GM12891 (cell line): ENCODE measurements at regions not wholly inside any gene's neighbourhood (a gene's known extent, or its start where the extent isn't known, plus 50 kb on each side); places are given as distances from the start of the nearest gene placed in this dataset.

Experiments
- DNase-seq: peaks from one replicate; pipeline ENCODE4 v3.0.0; 2011; ENCODE audit warnings: low spot score; ENCODE audit not compliant: insufficient read length
- FAIRE-seq: peaks from 2 replicates; lab custom pipeline; 2011; peaks lifted over from hg19 to GRCh38; lab: Jason Lieb, UNC
- PAX5 ChIP-seq: IDR thresholded peaks from 2 replicates; pipeline ENCODE4 v1.6.1; 2011; ENCODE audit warnings: low read length, moderate library complexity, mild to moderate bottlenecking; ENCODE audit not compliant: insufficient read depth, severe bottlenecking
- POLR2A ChIP-seq: IDR thresholded peaks from 2 replicates; pipeline ENCODE4 v1.6.1; 2011; ENCODE audit warnings: low read depth, low read length, control low read depth
- POLR2AphosphoS5 ChIP-seq: IDR thresholded peaks from 2 replicates; pipeline ENCODE4 v1.6.1; 2011; ENCODE audit warnings: low read depth, low read length, control low read depth
- POU2F2 ChIP-seq: IDR thresholded peaks from 2 replicates; pipeline ENCODE4 v1.6.1; 2011; ENCODE audit warnings: low read depth, mild to moderate bottlenecking, control low read depth, low read length, moderate library complexity
- SPI1 ChIP-seq: IDR thresholded peaks from 2 replicates; pipeline ENCODE4 v1.6.1; 2011; ENCODE audit warnings: low read depth, low read length, control low read depth
- TAF1 ChIP-seq: IDR thresholded peaks from 2 replicates; pipeline ENCODE4 v1.6.1; 2011; ENCODE audit warnings: low read depth, low read length, control low read depth

DNA sequence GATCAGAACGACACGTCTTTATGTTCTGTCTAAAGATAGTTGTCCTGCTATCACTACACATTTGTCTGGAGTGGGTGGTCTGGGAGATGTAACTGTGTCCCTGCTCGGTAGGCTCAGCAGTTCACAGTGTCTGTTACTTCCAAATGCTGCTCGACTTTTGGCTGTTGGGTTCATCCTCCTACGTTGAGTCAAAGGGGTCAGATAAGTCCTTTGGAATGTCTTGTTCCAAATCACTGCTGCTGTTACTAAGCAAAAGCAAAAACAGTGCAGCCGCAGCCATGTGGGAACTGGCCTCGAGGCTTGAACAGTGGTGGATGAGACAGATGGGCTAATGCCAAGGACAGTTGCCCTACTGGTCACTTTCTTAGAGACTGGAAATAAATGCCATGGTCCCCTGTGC, 272.2 kb upstream of the MAP3K7 start:
- no peak for TF ChIP-seq POLR2A
- TF ChIP-seq PAX5 = no peak
- no peak for TF ChIP-seq TAF1
- no peak for TF ChIP-seq SPI1
- TF ChIP-seq POLR2AphosphoS5 = no peak
- no peak for TF ChIP-seq POU2F2
- FAIRE-seq = no peak
- no peak for DNase-seq

GRCh38 chr6:90849686-90850085, 262.8 kb upstream of the MAP3K7 start:
- no peak for TF ChIP-seq POU2F2
- no peak for TF ChIP-seq SPI1
- no peak for TF ChIP-seq POLR2AphosphoS5
- TF ChIP-seq TAF1 = no peak
- no peak for TF ChIP-seq POLR2A
- TF ChIP-seq PAX5 = no peak
- DNase-seq (no peak), FAIRE-seq (no peak)

DNA sequence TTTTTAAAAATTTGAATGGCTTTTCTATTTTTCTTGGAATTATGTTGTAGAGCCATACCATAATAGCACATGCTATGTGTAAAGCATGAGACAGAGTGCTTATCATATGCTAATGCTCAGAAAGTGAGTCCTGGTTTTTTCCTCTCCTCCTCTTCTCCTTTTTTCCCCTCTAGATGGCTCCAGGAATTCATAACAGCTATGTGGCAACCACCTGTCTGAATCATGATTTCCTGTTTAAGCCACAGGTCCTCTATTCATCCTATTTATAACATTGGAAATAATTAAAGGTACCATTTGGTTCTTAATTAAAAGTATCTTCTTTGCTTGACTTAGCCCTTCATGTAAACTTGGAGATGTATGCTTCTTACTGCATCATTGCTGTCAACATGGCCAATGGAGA, 260.0 kb upstream of the MAP3K7 start:
- FAIRE-seq (no peak), DNase-seq (no peak)
- TF ChIP-seq POU2F2 = no peak
- TF ChIP-seq POLR2AphosphoS5 = no peak
- no peak for TF ChIP-seq PAX5
- no peak for TF ChIP-seq SPI1
- no peak for TF ChIP-seq POLR2A
- no peak for TF ChIP-seq TAF1

GRCh38 chr6:90835596-90836212, 248.8 kb upstream of the MAP3K7 start:
- DNase-seq = no peak
- no peak for FAIRE-seq
- TF ChIP-seq TAF1 (no peak), SPI1 (no peak), POLR2AphosphoS5 (no peak), POLR2A (no peak), POU2F2 (no peak), PAX5 (no peak)

DNA sequence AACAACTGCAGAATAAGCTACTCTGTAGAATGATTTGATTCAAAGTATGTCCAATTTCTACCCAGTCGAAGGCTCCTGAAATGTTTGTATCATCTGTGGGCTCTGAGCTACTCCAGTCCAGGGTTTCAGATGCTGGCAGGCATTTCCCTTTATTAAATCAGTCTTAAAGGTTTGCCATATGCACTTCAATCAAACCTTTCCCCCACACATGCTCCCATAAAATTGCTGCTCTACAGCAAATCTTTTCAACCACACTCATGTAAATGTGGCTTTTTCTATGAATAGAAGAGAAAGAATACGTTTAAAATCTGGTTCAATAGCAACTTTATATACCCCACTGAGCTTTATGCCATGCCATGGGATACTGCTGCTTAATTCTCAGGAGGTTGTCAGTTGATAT, 242.4 kb upstream of the MAP3K7 start:
- TF ChIP-seq POLR2AphosphoS5 (no peak), SPI1 (no peak), POLR2A (no peak), POU2F2 (no peak), PAX5 (no peak), TAF1 (no peak)
- DNase-seq (no peak), FAIRE-seq (no peak)

GRCh38 chr6:90820436-90820835, 233.6 kb upstream of the MAP3K7 start:
- FAIRE-seq (no peak), DNase-seq (no peak)
- no peak for TF ChIP-seq POLR2A
- no peak for TF ChIP-seq TAF1
- no peak for TF ChIP-seq PAX5
- no peak for TF ChIP-seq POLR2AphosphoS5
- no peak for TF ChIP-seq POU2F2
- TF ChIP-seq SPI1 = no peak

DNA sequence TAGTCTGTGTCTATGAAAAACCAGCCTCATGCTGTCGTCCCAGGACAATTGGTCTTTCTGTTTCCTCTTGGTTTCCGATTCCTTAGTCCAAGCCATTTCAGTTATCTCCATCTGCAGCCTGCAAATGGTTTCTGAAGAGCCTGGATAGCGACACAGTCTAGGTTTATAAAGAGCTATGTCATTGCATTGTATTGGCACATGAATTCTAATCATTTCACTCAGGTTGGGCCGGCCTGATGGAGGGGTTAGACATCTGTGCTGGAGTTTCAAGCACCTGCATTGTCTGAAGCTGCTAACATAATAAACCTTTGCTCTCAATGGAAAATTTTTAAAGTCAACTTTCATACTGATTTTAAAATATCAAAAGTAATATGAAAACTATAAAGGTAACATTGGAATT, 232.6 kb upstream of the MAP3K7 start:
- FAIRE-seq = no peak

DNA sequence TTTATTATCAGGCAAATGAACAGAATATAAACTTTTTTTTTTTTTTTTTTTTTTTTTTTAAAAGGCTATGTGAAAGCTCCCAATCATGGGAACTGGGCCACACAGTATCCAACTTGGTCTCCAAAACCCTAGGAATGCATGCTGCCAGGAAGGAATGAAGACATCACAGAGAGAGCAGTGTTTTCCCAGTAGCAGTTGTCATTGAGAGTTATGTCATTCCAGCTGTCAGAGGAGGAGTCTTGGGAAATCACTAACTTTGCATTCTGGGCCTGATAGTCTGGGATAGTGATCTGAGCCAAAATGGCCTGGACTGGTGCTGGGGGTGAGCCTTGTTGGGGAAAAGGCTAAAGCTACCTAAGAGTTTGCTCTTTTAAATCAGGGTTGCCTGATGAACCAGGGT, 231.3 kb upstream of the MAP3K7 start:
- DNase-seq = no peak
- FAIRE-seq = no peak
- TF ChIP-seq POU2F2 (no peak), POLR2A (no peak), TAF1 (no peak), PAX5 (no peak), SPI1 (no peak), POLR2AphosphoS5 (no peak)

More for the DNA sequence above, 232.6 kb upstream of the MAP3K7 start:
- DNase-seq = no peak
- no peak for TF ChIP-seq POLR2AphosphoS5
- TF ChIP-seq PAX5 = no peak
- TF ChIP-seq TAF1 = no peak
- TF ChIP-seq POU2F2 = no peak
- TF ChIP-seq POLR2A = no peak
- TF ChIP-seq SPI1 = no peak

GRCh38 chr6:90816764-90817163, 229.9 kb upstream of the MAP3K7 start:
- no peak for DNase-seq
- TF ChIP-seq PAX5 (no peak), TAF1 (no peak), POLR2A (no peak), POU2F2 (no peak), POLR2AphosphoS5 (no peak)
- no peak for FAIRE-seq

DNA sequence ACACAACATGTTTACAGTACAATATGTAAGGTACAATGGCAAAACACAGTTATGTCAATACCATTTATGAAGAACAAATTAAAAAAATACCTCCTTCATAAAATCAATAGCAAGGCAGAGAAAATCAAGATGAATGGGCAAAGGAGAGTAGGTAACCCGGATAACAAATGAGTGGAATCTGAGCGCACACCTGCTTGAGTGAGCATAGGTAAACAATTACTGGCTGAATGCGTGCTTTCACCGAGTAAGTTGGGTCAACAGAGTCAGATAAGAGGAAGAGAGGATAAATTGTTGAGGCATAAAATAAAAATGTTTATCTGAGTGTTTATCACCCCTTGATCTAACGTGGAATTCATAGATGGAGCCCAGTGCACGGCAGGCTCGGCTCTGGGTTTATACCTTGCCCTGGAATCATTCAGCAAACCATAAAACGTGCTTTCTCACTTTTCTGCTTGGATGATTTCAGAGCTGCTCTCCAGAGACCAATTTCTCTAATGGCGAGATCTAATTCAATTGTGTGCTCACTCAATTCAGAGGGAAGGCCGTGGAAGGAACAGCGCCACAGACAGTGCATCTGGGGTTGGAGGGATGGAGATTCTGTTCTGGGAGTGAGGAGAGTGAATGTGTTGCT, 224.8 kb upstream of the MAP3K7 start:
- no peak for FAIRE-seq
- no peak for DNase-seq
- TF ChIP-seq POLR2AphosphoS5 = no peak
- TF ChIP-seq SPI1 = no peak
- no peak for TF ChIP-seq PAX5
- TF ChIP-seq POLR2A = no peak
- TF ChIP-seq TAF1 = no peak
- no peak for TF ChIP-seq POU2F2
